Loucy (cell line): ENCODE measurements at regions not wholly inside any gene's neighbourhood (a gene's known extent, or its start where the extent isn't known, plus 50 kb on each side); places are given as distances from the start of the nearest gene placed in this dataset.

Source experiments
- H2AFZ ChIP-seq: fragments of 200-600 bp; sonication (generic); 2 replicates; pipeline ENCODE4 v1.6.0; 2016; ENCODE audit warnings: antibody characterized with exemption, mild to moderate bottlenecking, low read length, moderate library complexity
- H3F3A ChIP-seq: fragments of 200-600 bp; 2 replicates; pipeline ENCODE4 v1.6.0; 2016; ENCODE audit warnings: antibody characterized with exemption, low read depth, mild to moderate bottlenecking
- H3K27me3 ChIP-seq: fragments of 200-600 bp; sonication (generic); 2 replicates; pipeline ENCODE4 v1.6.1; 2014; ENCODE audit warnings: low read length, mild to moderate bottlenecking; ENCODE audit not compliant: insufficient read depth, poor library complexity, severe bottlenecking
- H3K36me3 ChIP-seq: fragments of 200-600 bp; sonication (generic); 2 replicates; pipeline ENCODE4 v1.6.1; 2016; ENCODE audit warnings: low read length; ENCODE audit not compliant: insufficient read depth
- H3K4me1 ChIP-seq: fragments of 200-600 bp; sonication (generic); 2 replicates; pipeline ENCODE4 v1.5.1; 2014; ENCODE audit warnings: low read length, mild to moderate bottlenecking; ENCODE audit not compliant: insufficient read depth, poor library complexity, severe bottlenecking
- H3K4me2 ChIP-seq: fragments of 200-600 bp; sonication (generic); 2 replicates; pipeline ENCODE4 v1.6.0; 2014; ENCODE audit warnings: antibody characterized with exemption, low read length, low read depth, mild to moderate bottlenecking; ENCODE audit not compliant: poor library complexity, severe bottlenecking
- H3K4me3 ChIP-seq: fragments of 200-600 bp; sonication (generic); 2 replicates; pipeline ENCODE4 v1.5.1; 2014; ENCODE audit warnings: low read length, mild to moderate bottlenecking, mixed read lengths; ENCODE audit not compliant: poor library complexity, severe bottlenecking
- H3K79me2 ChIP-seq: fragments of 200-600 bp; sonication (generic); 2 replicates; pipeline ENCODE4 v1.6.1; 2014; ENCODE audit warnings: low read length; ENCODE audit not compliant: insufficient read depth
- H3K9ac ChIP-seq: fragments of 200-600 bp; sonication (generic); 2 replicates; pipeline ENCODE4 v1.6.0; 2014; ENCODE audit warnings: mild to moderate bottlenecking, low read depth, low read length, moderate library complexity; ENCODE audit not compliant: poor library complexity, severe bottlenecking
- H3K9me2 ChIP-seq: fragments of 200-600 bp; sonication (generic); replicated peaks from 2 replicates; pipeline ENCODE4 v1.6.1; 2016; ENCODE audit warnings: low read depth, low read length, mixed read lengths
- H3K9me3 ChIP-seq: fragments of 200-600 bp; sonication (generic); 2 replicates; pipeline ENCODE4 v1.6.1; 2014; ENCODE audit warnings: mild to moderate bottlenecking, antibody characterized with exemption, low read length, low read depth; ENCODE audit not compliant: insufficient read depth
- H4K20me1 ChIP-seq: fragments of 200-600 bp; sonication (generic); 2 replicates; pipeline ENCODE4 v1.6.0; 2014; ENCODE audit warnings: antibody characterized with exemption, low read length, mild to moderate bottlenecking; ENCODE audit not compliant: insufficient read depth, poor library complexity, severe bottlenecking
- CTCF ChIP-seq: fragments of 200-600 bp; sonication (generic); conservative IDR thresholded peaks from 2 replicates; pipeline ENCODE4 v1.5.1; 2014; ENCODE audit warnings: mild to moderate bottlenecking, antibody characterized with exemption, low read length
- EZH2phosphoT487 ChIP-seq: fragments of 200-600 bp; IDR thresholded peaks from 2 replicates; pipeline ENCODE4 v1.6.1; 2018; ENCODE audit warnings: antibody characterized with exemption, mild to moderate bottlenecking, moderate library complexity, borderline replicate concordance

GRCh38 chr14:41489315-41489972 lies 117.2 kb upstream of the LRFN5 start:
- no peak overlapping the region for H3K4me2 ChIP-seq
- H2AFZ ChIP-seq = no peak overlapping the region
- H3K4me1 ChIP-seq = no peaks in the 10 kb centered on the region
- no peak overlapping the region for H3K4me3 ChIP-seq
- H3K9me3 ChIP-seq = no peaks in the 10 kb centered on the region
- H3K9me2 ChIP-seq = no peaks in the 10 kb centered on the region
- H3F3A ChIP-seq = no peaks in the 10 kb centered on the region
- H3K36me3 ChIP-seq = no peaks in the 10 kb centered on the region
- H3K27me3 ChIP-seq = no peaks in the 10 kb centered on the region
- TF ChIP-seq EZH2phosphoT487 (no peak), CTCF (no peak)
- no peaks in the 10 kb centered on the region for H4K20me1 ChIP-seq
- no peak overlapping the region for H3K9ac ChIP-seq
- H3K79me2 ChIP-seq = no peaks in the 10 kb centered on the region

GRCh38 chr14:41488401-41488800 lies 118.3 kb upstream of the LRFN5 start:
- no peak overlapping the region for H3K9ac ChIP-seq
- no peak for TF ChIP-seq CTCF
- TF ChIP-seq EZH2phosphoT487 = no peak
- H3K36me3 ChIP-seq = no peaks in the 10 kb centered on the region
- H3K9me2 ChIP-seq = no peaks in the 10 kb centered on the region
- no peaks in the 10 kb centered on the region for H3K27me3 ChIP-seq
- no peaks in the 10 kb centered on the region for H4K20me1 ChIP-seq
- no peaks in the 10 kb centered on the region for H3K79me2 ChIP-seq
- H3K4me1 ChIP-seq = no peaks in the 10 kb centered on the region
- no peaks in the 10 kb centered on the region for H3F3A ChIP-seq
- no peak overlapping the region for H2AFZ ChIP-seq
- H3K9me3 ChIP-seq = no peaks in the 10 kb centered on the region
- no peak overlapping the region for H3K4me2 ChIP-seq
- no peak overlapping the region for H3K4me3 ChIP-seq

- Histone ChIP-seq H3K79me2 (no peaks in the 10 kb centered on the region), H3K27me3 (no peaks in the 10 kb centered on the region), H3K4me3 (no peak overlapping the region), H3K4me1 (no peaks in the 10 kb centered on the region), H3K36me3 (no peaks in the 10 kb centered on the region), H3K4me2 (no peak overlapping the region), H4K20me1 (no peaks in the 10 kb centered on the region), H3K9ac (no peak overlapping the region), H3K9me2 (no peaks in the 10 kb centered on the region), H3K9me3 (no peaks in the 10 kb centered on the region), H3F3A (no peaks in the 10 kb centered on the region), H2AFZ (no peak overlapping the region)
- no peak for TF ChIP-seq CTCF
- no peak for TF ChIP-seq EZH2phosphoT487
Observed at GRCh38 chr14:41482861-41483260, 123.8 kb upstream of the LRFN5 start.
